CD14-positive monocyte (primary cell): ENCODE measurements at regions not wholly inside any gene's neighbourhood (a gene's known extent, or its start where the extent isn't known, plus 50 kb on each side); places are given as distances from the start of the nearest gene placed in this dataset.
A peak's percentile ranks its signal among the peaks of the same experiment; 100 is the strongest.

Experiments
- DNase-seq, 3 donors: peaks; one replicate each; pipeline ENCODE4 v3.0.0-alpha.2; 2011 to 2022
- H2AFZ ChIP-seq: 2 replicates; pipeline ENCODE4 v1.6.0; 2012; ENCODE audit warnings: mild to moderate bottlenecking, low read depth, low read length, inconsistent platforms; ENCODE audit not compliant: insufficient read depth, poor library complexity, severe bottlenecking
- H3K27ac ChIP-seq, 2 donors: 1 replicate in 1 of 2; 2 replicates in 1 of 2; pipeline ENCODE4 v1.5.1; 2012 to 2013; ENCODE audit warnings: low read length in 2 of 2, control low read depth in 1 of 2, inconsistent platforms in 1 of 2, low read depth in 1 of 2, mild to moderate bottlenecking in 1 of 2
- H3K27me3 ChIP-seq, 2 donors: one replicate each; pipeline versions ENCODE4 v1.6.0 to v1.6.1; 2011 to 2013; ENCODE audit warnings: low read length in 2 of 2; ENCODE audit not compliant: control insufficient read depth in 2 of 2, insufficient read depth in 2 of 2
- H3K36me3 ChIP-seq, 2 donors: replicated peaks in 1 of 2; 1 replicate in 1 of 2; 2 replicates in 1 of 2; pipeline versions ENCODE4 v1.5.1 to v1.6.1; 2012 to 2013; ENCODE audit warnings: low read length in 2 of 2, control low read depth in 1 of 2, inconsistent platforms in 1 of 2, mild to moderate bottlenecking in 1 of 2; ENCODE audit not compliant: insufficient read depth in 2 of 2, control insufficient read depth in 1 of 2
- H3K4me1 ChIP-seq, 2 donors: 1 replicate in 1 of 2; 2 replicates in 1 of 2; pipeline versions ENCODE4 v1.5.1 to v1.6.1; 2012 to 2013; ENCODE audit warnings: low read length in 2 of 2, control low read depth in 1 of 2, inconsistent platforms in 1 of 2, mild to moderate bottlenecking in 1 of 2, moderate library complexity in 1 of 2; ENCODE audit not compliant: insufficient read depth in 2 of 2, control insufficient read depth in 1 of 2
- H3K4me2 ChIP-seq: replicated peaks from 2 replicates; pipeline ENCODE3; 2012; ENCODE audit warnings: low read length, moderate library complexity, mild to moderate bottlenecking; ENCODE audit not compliant: poor library complexity, severe bottlenecking; ENCODE audit errors: extremely low read depth
- H3K4me3 ChIP-seq, 3 experiments: fragments of 200-600 bp in 1 of 3; sonication (generic) in 1 of 3; replicated peaks in 1 of 3; 1 replicate in 2 of 3; 2 replicates in 1 of 3; pipeline ENCODE4 v1.5.1; 2011 to 2013; ENCODE audit warnings: low read length in 3 of 3, mild to moderate bottlenecking in 3 of 3, control low read depth in 2 of 3, low read depth in 2 of 3, inconsistent platforms in 1 of 3, moderate library complexity in 1 of 3
- H3K79me2 ChIP-seq: 2 replicates; pipeline ENCODE4 v1.6.0; 2012; ENCODE audit warnings: mild to moderate bottlenecking, control low read depth, inconsistent platforms, low read length, moderate library complexity; ENCODE audit not compliant: insufficient read depth
- H3K9ac ChIP-seq: 2 replicates; pipeline ENCODE4 v1.6.0; 2017; ENCODE audit warnings: low read length, mild to moderate bottlenecking; ENCODE audit not compliant: insufficient read depth, poor library complexity, severe bottlenecking
- H3K9me3 ChIP-seq, 2 donors: replicated peaks in 1 of 2; 1 replicate in 1 of 2; 2 replicates in 1 of 2; pipeline versions ENCODE4 v1.5.1 to v1.6.1; 2012 to 2013; ENCODE audit warnings: low read length in 2 of 2, control low read depth in 1 of 2; ENCODE audit not compliant: control insufficient read depth in 1 of 2, insufficient read depth in 1 of 2
- H4K20me1 ChIP-seq: 2 replicates; pipeline ENCODE4 v1.6.0; 2012; ENCODE audit warnings: mild to moderate bottlenecking, low read length, control low read depth, moderate library complexity; ENCODE audit not compliant: insufficient read depth
- H3K27ac Mint-ChIP-seq, 7 donors: one replicate each; pipeline ENCODE4 v1.8.0; 2020; ENCODE audit warnings: mild to moderate bottlenecking in 7 of 7, mixed read lengths in 7 of 7, moderate library complexity in 6 of 7, inconsistent platforms in 2 of 7
- H3K27me3 Mint-ChIP-seq, 3 donors: one replicate each; pipeline ENCODE4 v1.8.0; 2021 to 2022; ENCODE audit warnings: low read depth in 3 of 3, mild to moderate bottlenecking in 3 of 3, mixed read lengths in 3 of 3, moderate library complexity in 3 of 3, inconsistent platforms in 1 of 3
- H3K36me3 Mint-ChIP-seq, 2 donors: one replicate each; pipeline ENCODE4 v1.8.0; 2020; ENCODE audit warnings: mixed read lengths in 2 of 2, inconsistent platforms in 1 of 2, mild to moderate bottlenecking in 1 of 2
- H3K4me1 Mint-ChIP-seq: one replicate; pipeline ENCODE4 v1.8.0; 2020; ENCODE audit warnings: mild to moderate bottlenecking, mixed read lengths
- H3K4me3 Mint-ChIP-seq, 2 donors: one replicate each; pipeline ENCODE4 v1.8.0; 2020; ENCODE audit warnings: mild to moderate bottlenecking in 2 of 2, mixed read lengths in 2 of 2, moderate library complexity in 1 of 2
- H3K9me3 Mint-ChIP-seq, 7 donors: one replicate each; pipeline ENCODE4 v1.8.0; 2020 to 2022; ENCODE audit warnings: mixed read lengths in 7 of 7, mild to moderate bottlenecking in 6 of 7, moderate library complexity in 6 of 7, inconsistent platforms in 2 of 7
- CTCF ChIP-seq: fragments of 200-600 bp; IDR thresholded peaks from one replicate; pipeline ENCODE4 v1.8.0; 2022; ENCODE audit warnings: antibody characterized with exemption, mild to moderate bottlenecking
- WGBS: methylation state at CpG from one replicate; pipeline ENCODE4 v1.1.5; 2013; ENCODE audit warnings: missing lambda C conversion rate; ENCODE audit not compliant: insufficient coverage; 5-methylcytosine and 5-hydroxymethylcytosine counted together
- intact Hi-C, 2 donors: fragments of 100-400 bp; cut with micrococcal nuclease; formaldehyde crosslinking; loops; one replicate each; pipeline versions ENCODE4 v1.15.0 to v1.15.1; 2023

- Histone ChIP-seq H2AFZ (peak overlapping the region; percentile 80), H3K36me3 (no peaks in the 10 kb centered on the region), H3K4me1 (peaks cover 15 to 18% of the 10 kb centered on the region in 2 donors), H3K27me3 (peaks cover 0 to 16% of the 10 kb centered on the region in 2 donors), H3K9me3 (no peaks in the 10 kb centered on the region), H3K4me2 (peak overlapping the region; percentile 90), H4K20me1 (no peaks in the 10 kb centered on the region), H3K27ac (no peak overlapping the region), H3K9ac (peak overlapping the region; percentile 64), H3K4me3 (peak overlapping the region; percentile 26 to 72 (median 42)), H3K79me2 (no peaks in the 10 kb centered on the region)
- DNase-seq = peak in 1 of 3 donors; percentile 2
- no peak overlapping the region for H3K4me3 Mint-ChIP-seq
- H3K27me3 Mint-ChIP-seq = peaks cover 11 to 26% (median 23%) of the 10 kb centered on the region in 3 donors
- intact Hi-C loops = loop anchor here in 1 of 2 donors (10.0 kb wide), 1 partner anchor 317 kb away; no protein-coding TSS in a partner anchor
- H3K36me3 Mint-ChIP-seq = peaks cover 0 to 2% of the 10 kb centered on the region in 2 donors
- peaks cover 0 to 4% (median 1%) of the 10 kb centered on the region in 7 donors for H3K9me3 Mint-ChIP-seq
- peaks cover 10% of the 10 kb centered on the region for H3K4me1 Mint-ChIP-seq
- TF ChIP-seq CTCF = no peak
- peak overlapping the region in 1 of 7 donors; percentile 70 for H3K27ac Mint-ChIP-seq
- WGBS = under 1% methylated on average over 18 of the region's 20 CpGs
Measured at GRCh38 chr17:73952082-73952479, 251.4 kb upstream of the RPL38 start.

- Histone ChIP-seq H3K36me3 (no peaks in the 10 kb centered on the region), H3K9ac (peak overlapping the region; percentile 64), H3K27ac (no peak overlapping the region), H3K79me2 (no peaks in the 10 kb centered on the region), H4K20me1 (no peaks in the 10 kb centered on the region), H3K4me2 (peak overlapping the region; percentile 90), H3K9me3 (no peaks in the 10 kb centered on the region), H3K4me3 (peak overlapping the region; percentile 26 to 72 (median 42)), H3K4me1 (peaks cover 15 to 18% of the 10 kb centered on the region in 2 donors), H3K27me3 (peaks cover 0 to 16% of the 10 kb centered on the region in 2 donors), H2AFZ (peak overlapping the region; percentile 80)
- Mint-ChIP-seq H3K27ac (no peak overlapping the region), H3K4me3 (no peak overlapping the region), H3K4me1 (peaks cover 10% of the 10 kb centered on the region), H3K36me3 (peaks cover 0 to 2% of the 10 kb centered on the region in 2 donors), H3K9me3 (peaks cover 0 to 4% (median 0%) of the 10 kb centered on the region in 7 donors), H3K27me3 (peaks cover 9 to 22% (median 18%) of the 10 kb centered on the region in 3 donors)
- intact Hi-C loops = loop anchor here in 1 of 2 donors (10.0 kb wide), 1 partner anchor 318 kb away; no protein-coding TSS in a partner anchor
- WGBS = under 1% methylated on average over 56 of the region's 67 CpGs
- peak; percentile 64 for TF ChIP-seq CTCF
- DNase-seq = peak; percentile 28 to 58 (median 33)
Measured at GRCh38 chr17:73952480-73953205, 250.8 kb upstream of the RPL38 start.
